Limb (tissue), 2 donors: ENCODE measurements at regions not wholly inside any gene's neighbourhood (a gene's known extent, or its start where the extent isn't known, plus 50 kb on each side); places are given as distances from the start of the nearest gene placed in this dataset.
"Not testable (repeated sequence)": the region's sequence is repeated elsewhere in the genome, so short reads cannot be mapped to it uniquely, and the experiment has no call there.

Source experiments
- DNase-seq, 2 donors: peaks; one replicate each; pipeline ENCODE4 v3.0.0-alpha.2; 2016; ENCODE audit errors: extremely low spot score in 2 of 2

GRCh38 chr13:19062019-19062646 lies 119.5 kb downstream of the TUBA3C start:
- no peak for DNase-seq

GRCh38 chr13:19061278-19061677 lies 120.3 kb downstream of the TUBA3C start:
- no peak for DNase-seq

- no peak for DNase-seq
These were observed 121.2 kb downstream of the TUBA3C start for GRCh38 chr13:19060311-19061002.

- DNase-seq: no peak
These were observed 122.4 kb downstream of the TUBA3C start for GRCh38 chr13:19059016-19059780.

GRCh38 chr13:19058566-19058965 lies 123.1 kb downstream of the TUBA3C start:
- DNase-seq: no peak

- DNase-seq: no peak
These were observed 123.9 kb downstream of the TUBA3C start for GRCh38 chr13:19057588-19058340.

- DNase-seq: no peak
These were observed 124.6 kb downstream of the TUBA3C start for GRCh38 chr13:19056984-19057490.

GRCh38 chr13:19056355-19056880 lies 125.2 kb downstream of the TUBA3C start:
- DNase-seq: no peak

GRCh38 chr13:19055611-19056010 lies 126.0 kb downstream of the TUBA3C start:
- DNase-seq: no peak

- DNase-seq: no peak
These were observed 128.1 kb downstream of the TUBA3C start for GRCh38 chr13:19053561-19053960.

- no peak for DNase-seq
These were observed 128.7 kb downstream of the TUBA3C start for GRCh38 chr13:19052931-19053330.

- no peak for DNase-seq
These were observed 129.4 kb downstream of the TUBA3C start for GRCh38 chr13:19052180-19052579.

GRCh38 chr13:19050901-19051300 lies 130.7 kb downstream of the TUBA3C start:
- DNase-seq: no peak

- not testable (repeated sequence) for DNase-seq
These were observed 132.0 kb downstream of the TUBA3C start for GRCh38 chr13:19049624-19050023.

- no peak for DNase-seq
These were observed 133.2 kb downstream of the TUBA3C start for GRCh38 chr13:19048381-19048780.

GRCh38 chr13:19023115-19023514 lies 158.5 kb downstream of the TUBA3C start:
- DNase-seq: no peak

GRCh38 chr13:19020988-19021387 lies 160.6 kb downstream of the TUBA3C start:
- DNase-seq: no peak

- no peak for DNase-seq
These were observed 183.2 kb downstream of the TUBA3C start for GRCh38 chr13:18998389-18998788.

GRCh38 chr13:18996627-18997051 lies 185.0 kb downstream of the TUBA3C start:
- no peak for DNase-seq

- no peak for DNase-seq
These were observed 185.4 kb downstream of the TUBA3C start for GRCh38 chr13:18996221-18996620.

- DNase-seq: no peak
These were observed 186.3 kb downstream of the TUBA3C start for GRCh38 chr13:18995259-18995873.
